ENCODE measurements at regions not wholly inside any gene's neighbourhood (a gene's known extent, or its start where the extent isn't known, plus 50 kb on each side); places are given as distances from the start of the nearest gene placed in this dataset.

DNA sequence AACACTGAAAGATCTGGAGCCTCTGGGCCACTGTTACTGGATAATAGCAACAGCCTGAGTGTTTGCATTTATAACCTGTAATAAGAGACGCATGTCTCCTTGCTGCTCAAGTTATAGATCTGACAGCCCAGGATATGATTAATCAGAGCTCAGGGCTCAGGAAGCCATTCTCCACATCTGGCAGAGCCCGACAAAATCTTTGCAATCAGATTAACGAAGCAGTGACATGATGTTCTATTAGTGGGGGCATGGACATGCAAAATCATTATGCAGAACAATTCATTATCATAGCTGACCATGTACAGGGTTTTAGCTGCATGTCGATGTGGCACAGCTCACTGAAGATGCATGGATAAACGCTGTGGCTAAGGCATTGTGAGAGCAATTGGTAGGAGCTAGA, 730.3 kb downstream of the ZNF385D start:
- Histone ChIP-seq H3K79me2 (ENCODE audit: insufficient read depth, low read length) (no peaks in the 10 kb centered on the region), H3K27me3 (ENCODE audit: control insufficient read depth in 2 of 2, insufficient read depth in 2 of 2, low read length in 2 of 2) (no peaks in the 10 kb centered on the region), H3K36me3 (replicated peaks in 1 of 2; ENCODE audit: control insufficient read depth in 1 of 2, insufficient read depth in 2 of 2, low read length in 2 of 2) (no peaks in the 10 kb centered on the region), H4K20me1 (ENCODE audit: insufficient read depth, low read length) (no peaks in the 10 kb centered on the region), H3K4me2 (replicated peaks; ENCODE audit: extremely low read depth, low read length, poor library complexity, severe bottlenecking) (no peak overlapping the region), H3K9ac (ENCODE audit: insufficient read depth, low read length, poor library complexity, severe bottlenecking) (no peak overlapping the region), H2AFZ (ENCODE audit: insufficient read depth, low read depth, low read length, poor library complexity, severe bottlenecking) (no peak overlapping the region), H3K27ac (ENCODE audit: low read depth in 1 of 2, low read length in 2 of 2) (no peak overlapping the region), H3K4me1 (ENCODE audit: control insufficient read depth in 1 of 2, insufficient read depth in 2 of 2, low read length in 2 of 2) (no peaks in the 10 kb centered on the region), H3K9me3 (replicated peaks in 1 of 2; ENCODE audit: control insufficient read depth in 1 of 2, insufficient read depth in 1 of 2, low read length in 2 of 2) (peaks cover 11 to 15% of the 10 kb centered on the region in 2 donors), H3K4me3 (replicated peaks in 1 of 3; ENCODE audit: low read depth in 2 of 3, low read length in 3 of 3) (no peak overlapping the region)
- WGBS (ENCODE audit: insufficient coverage) = 83% methylated on average over 3 of the region's 5 CpGs
- H3K36me3 Mint-ChIP-seq = no peaks in the 10 kb centered on the region
- no peak overlapping the region for H3K27ac Mint-ChIP-seq
- TF ChIP-seq, protein P1, sequence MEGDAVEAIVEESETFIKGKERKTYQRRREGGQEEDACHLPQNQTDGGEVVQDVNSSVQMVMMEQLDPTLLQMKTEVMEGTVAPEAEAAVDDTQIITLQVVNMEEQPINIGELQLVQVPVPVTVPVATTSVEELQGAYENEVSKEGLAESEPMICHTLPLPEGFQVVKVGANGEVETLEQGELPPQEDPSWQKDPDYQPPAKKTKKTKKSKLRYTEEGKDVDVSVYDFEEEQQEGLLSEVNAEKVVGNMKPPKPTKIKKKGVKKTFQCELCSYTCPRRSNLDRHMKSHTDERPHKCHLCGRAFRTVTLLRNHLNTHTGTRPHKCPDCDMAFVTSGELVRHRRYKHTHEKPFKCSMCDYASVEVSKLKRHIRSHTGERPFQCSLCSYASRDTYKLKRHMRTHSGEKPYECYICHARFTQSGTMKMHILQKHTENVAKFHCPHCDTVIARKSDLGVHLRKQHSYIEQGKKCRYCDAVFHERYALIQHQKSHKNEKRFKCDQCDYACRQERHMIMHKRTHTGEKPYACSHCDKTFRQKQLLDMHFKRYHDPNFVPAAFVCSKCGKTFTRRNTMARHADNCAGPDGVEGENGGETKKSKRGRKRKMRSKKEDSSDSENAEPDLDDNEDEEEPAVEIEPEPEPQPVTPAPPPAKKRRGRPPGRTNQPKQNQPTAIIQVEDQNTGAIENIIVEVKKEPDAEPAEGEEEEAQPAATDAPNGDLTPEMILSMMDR (IDR thresholded peaks at IDR 0.05) = no peak
- H3K27me3 Mint-ChIP-seq (ENCODE audit: low read depth in 3 of 3) = peaks cover 0 to 2% (median 0%) of the 10 kb centered on the region in 3 donors
- H3K9me3 Mint-ChIP-seq = peaks cover 0 to 14% (median 9%) of the 10 kb centered on the region in 7 donors
- intact Hi-C loops (cut with micrococcal nuclease) = no loop called here
- H3K4me1 Mint-ChIP-seq = no peaks in the 10 kb centered on the region
- no peak overlapping the region for H3K4me3 Mint-ChIP-seq
- no peak for DNase-seq

DNA sequence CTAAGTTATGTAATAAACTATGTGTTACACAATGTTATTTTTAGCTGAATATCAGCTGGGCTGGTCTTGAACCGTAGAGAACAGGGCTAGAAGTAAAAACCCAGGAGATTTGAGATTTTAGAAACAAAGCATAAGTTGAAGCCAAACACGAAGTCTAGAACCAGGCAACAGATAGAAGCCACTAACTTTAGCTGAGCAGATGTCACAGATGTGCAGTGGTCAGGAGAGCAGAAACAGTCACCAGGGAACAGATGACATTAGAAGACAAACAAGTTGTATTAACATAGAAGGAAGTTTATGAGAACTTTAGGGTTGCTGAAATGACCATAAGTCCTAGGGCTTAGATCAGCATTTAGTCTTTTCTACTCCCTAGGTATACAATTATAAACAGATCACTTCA, 731.0 kb downstream of the ZNF385D start:
- Histone ChIP-seq H4K20me1 (ENCODE audit: insufficient read depth, low read length) (no peaks in the 10 kb centered on the region), H3K4me1 (ENCODE audit: control insufficient read depth in 1 of 2, insufficient read depth in 2 of 2, low read length in 2 of 2) (no peaks in the 10 kb centered on the region), H3K79me2 (ENCODE audit: insufficient read depth, low read length) (no peaks in the 10 kb centered on the region), H3K27me3 (ENCODE audit: control insufficient read depth in 2 of 2, insufficient read depth in 2 of 2, low read length in 2 of 2) (no peaks in the 10 kb centered on the region), H3K4me3 (replicated peaks in 1 of 3; ENCODE audit: low read depth in 2 of 3, low read length in 3 of 3) (no peak overlapping the region), H3K9me3 (replicated peaks in 1 of 2; ENCODE audit: control insufficient read depth in 1 of 2, insufficient read depth in 1 of 2, low read length in 2 of 2) (peaks cover 11 to 15% of the 10 kb centered on the region in 2 donors), H3K4me2 (replicated peaks; ENCODE audit: extremely low read depth, low read length, poor library complexity, severe bottlenecking) (no peak overlapping the region), H3K36me3 (replicated peaks in 1 of 2; ENCODE audit: control insufficient read depth in 1 of 2, insufficient read depth in 2 of 2, low read length in 2 of 2) (no peaks in the 10 kb centered on the region), H2AFZ (ENCODE audit: insufficient read depth, low read depth, low read length, poor library complexity, severe bottlenecking) (no peak overlapping the region), H3K27ac (ENCODE audit: low read depth in 1 of 2, low read length in 2 of 2) (no peak overlapping the region), H3K9ac (ENCODE audit: insufficient read depth, low read length, poor library complexity, severe bottlenecking) (no peak overlapping the region)
- Mint-ChIP-seq H3K4me1 (no peaks in the 10 kb centered on the region), H3K4me3 (no peak overlapping the region), H3K9me3 (peaks cover 0 to 14% (median 9%) of the 10 kb centered on the region in 7 donors), H3K36me3 (no peaks in the 10 kb centered on the region), H3K27ac (no peak overlapping the region), H3K27me3 (ENCODE audit: low read depth in 3 of 3) (peaks cover 0 to 2% (median 0%) of the 10 kb centered on the region in 3 donors)
- intact Hi-C loops (cut with micrococcal nuclease) = no loop called here
- no peak for DNase-seq
- 91% methylated on average over 1 of the region's 2 CpGs for WGBS (ENCODE audit: insufficient coverage)
- TF ChIP-seq, protein P1 (IDR thresholded peaks at IDR 0.05) = no peak

Data from CD14-positive monocyte (primary cell).